ENCODE measurements at regions not wholly inside any gene's neighbourhood (a gene's known extent, or its start where the extent isn't known, plus 50 kb on each side); places are given as distances from the start of the nearest gene placed in this dataset.

DNA sequence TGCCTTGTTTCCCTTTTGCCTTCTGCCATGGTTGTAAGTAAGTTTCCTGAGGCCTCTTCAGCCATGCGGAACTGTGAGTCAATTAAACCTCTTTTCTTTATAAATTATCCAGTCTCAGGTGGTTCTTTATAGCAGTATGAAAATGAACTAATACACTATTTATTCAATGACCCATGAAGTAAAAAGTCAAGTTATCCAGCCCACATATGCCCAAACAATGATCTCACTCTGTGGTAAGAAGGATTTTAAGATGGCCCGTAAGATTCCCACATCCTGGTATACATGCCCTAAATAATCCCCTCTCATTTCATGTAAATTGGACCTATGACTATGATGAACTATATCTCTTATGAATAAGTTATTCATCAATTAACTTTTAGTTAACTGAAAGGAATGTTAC is 1008.3 kb upstream of the B3GALT2 start:
- no peak for ATAC-seq (ENCODE audit: insufficient read depth, low FRiP score)
- 94 to 95% methylated on average over 2 of the region's 2 CpGs for WGBS, 2 donors

DNA sequence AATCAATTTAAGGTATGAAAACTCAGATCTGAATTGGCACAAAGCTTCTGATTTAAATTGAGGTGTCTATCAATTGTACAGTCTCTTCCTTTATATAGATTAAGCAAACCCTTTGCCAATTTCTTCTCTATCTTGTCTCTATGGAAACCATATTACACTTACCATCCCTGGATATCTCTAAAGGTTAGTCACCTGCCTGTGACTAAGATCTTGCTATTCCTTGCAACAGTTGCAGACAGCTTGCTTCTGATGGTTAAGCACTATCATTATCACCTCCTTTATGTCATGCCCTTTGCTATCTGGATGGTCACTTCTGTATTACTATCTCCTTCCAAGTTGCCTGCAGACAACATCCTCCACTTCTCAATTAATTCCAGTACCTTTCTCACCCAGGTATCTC is 998.6 kb upstream of the B3GALT2 start:
- no peak overlapping the region for H3K4me3 ChIP-seq
- no peaks in the 10 kb centered on the region for H3K36me3 ChIP-seq (ENCODE audit: control insufficient read depth in 4 of 4, insufficient read depth in 4 of 4, low read length in 4 of 4)
- peaks cover 0 to 2% (median 0%) of the 10 kb centered on the region in 4 donors for H3K9me3 ChIP-seq (ENCODE audit: control insufficient read depth in 4 of 4, insufficient read depth in 3 of 4, low read length in 3 of 4)
- H3K27me3 ChIP-seq (ENCODE audit: control insufficient read depth in 3 of 3, insufficient read depth in 3 of 3, low read length in 2 of 3) = no peaks in the 10 kb centered on the region
- H3K9ac ChIP-seq (ENCODE audit: insufficient read depth in 1 of 2, low read length in 2 of 2) = no peak overlapping the region
- ATAC-seq (ENCODE audit: insufficient read depth, low FRiP score) = no peak
- DNase-seq = no peak
- no peak overlapping the region for H3K27ac ChIP-seq (ENCODE audit: low read depth in 1 of 2, low read length in 1 of 2)
- TF ChIP-seq, protein P1, sequence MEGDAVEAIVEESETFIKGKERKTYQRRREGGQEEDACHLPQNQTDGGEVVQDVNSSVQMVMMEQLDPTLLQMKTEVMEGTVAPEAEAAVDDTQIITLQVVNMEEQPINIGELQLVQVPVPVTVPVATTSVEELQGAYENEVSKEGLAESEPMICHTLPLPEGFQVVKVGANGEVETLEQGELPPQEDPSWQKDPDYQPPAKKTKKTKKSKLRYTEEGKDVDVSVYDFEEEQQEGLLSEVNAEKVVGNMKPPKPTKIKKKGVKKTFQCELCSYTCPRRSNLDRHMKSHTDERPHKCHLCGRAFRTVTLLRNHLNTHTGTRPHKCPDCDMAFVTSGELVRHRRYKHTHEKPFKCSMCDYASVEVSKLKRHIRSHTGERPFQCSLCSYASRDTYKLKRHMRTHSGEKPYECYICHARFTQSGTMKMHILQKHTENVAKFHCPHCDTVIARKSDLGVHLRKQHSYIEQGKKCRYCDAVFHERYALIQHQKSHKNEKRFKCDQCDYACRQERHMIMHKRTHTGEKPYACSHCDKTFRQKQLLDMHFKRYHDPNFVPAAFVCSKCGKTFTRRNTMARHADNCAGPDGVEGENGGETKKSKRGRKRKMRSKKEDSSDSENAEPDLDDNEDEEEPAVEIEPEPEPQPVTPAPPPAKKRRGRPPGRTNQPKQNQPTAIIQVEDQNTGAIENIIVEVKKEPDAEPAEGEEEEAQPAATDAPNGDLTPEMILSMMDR (IDR thresholded peaks at IDR 0.05; ENCODE audit: control extremely low read depth, extremely low read depth) = no peak
- no peaks in the 10 kb centered on the region for H3K4me1 ChIP-seq (ENCODE audit: control insufficient read depth in 5 of 5, insufficient read depth in 5 of 5, low read length in 5 of 5)

More for the DNA sequence above, 1008.3 kb upstream of the B3GALT2 start:
- Histone ChIP-seq H3K27ac (ENCODE audit: low read depth in 1 of 2, low read length in 1 of 2) (no peak overlapping the region), H3K9ac (ENCODE audit: insufficient read depth in 1 of 2, low read length in 2 of 2) (no peak overlapping the region), H3K4me1 (ENCODE audit: control insufficient read depth in 5 of 5, insufficient read depth in 5 of 5, low read length in 5 of 5) (no peaks in the 10 kb centered on the region), H3K27me3 (ENCODE audit: control insufficient read depth in 3 of 3, insufficient read depth in 3 of 3, low read length in 2 of 3) (no peaks in the 10 kb centered on the region), H3K36me3 (ENCODE audit: control insufficient read depth in 4 of 4, insufficient read depth in 4 of 4, low read length in 4 of 4) (no peaks in the 10 kb centered on the region), H3K9me3 (ENCODE audit: control insufficient read depth in 4 of 4, insufficient read depth in 3 of 4, low read length in 3 of 4) (no peaks in the 10 kb centered on the region), H3K4me3 (no peak overlapping the region)
- TF ChIP-seq, protein P1 (IDR thresholded peaks at IDR 0.05; ENCODE audit: control extremely low read depth, extremely low read depth) = no peak
- no peak for DNase-seq

DNA sequence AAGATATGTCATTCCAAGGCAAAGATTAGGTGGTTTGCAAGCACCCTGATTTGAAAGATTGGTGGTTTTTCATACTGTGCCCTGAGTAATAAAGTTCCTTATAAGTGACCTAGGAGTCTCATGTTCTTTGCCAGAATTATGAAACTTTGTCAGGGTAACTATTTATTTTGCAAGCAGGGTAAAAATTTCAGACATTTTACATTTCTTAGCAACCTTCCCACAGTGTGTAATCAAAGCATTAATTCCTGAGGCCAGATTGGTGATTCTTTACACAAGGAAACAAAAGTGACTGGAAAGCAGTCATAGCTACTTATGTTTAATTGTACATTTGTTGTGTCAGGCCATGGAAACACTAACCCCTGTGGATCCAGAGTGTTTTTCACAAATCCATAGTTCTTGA is 998.0 kb upstream of the B3GALT2 start:
- no peaks in the 10 kb centered on the region for H3K4me1 ChIP-seq (ENCODE audit: control insufficient read depth in 5 of 5, insufficient read depth in 5 of 5, low read length in 5 of 5)
- H3K9ac ChIP-seq (ENCODE audit: insufficient read depth in 1 of 2, low read length in 2 of 2) = no peak overlapping the region
- no peak overlapping the region for H3K27ac ChIP-seq (ENCODE audit: low read depth in 1 of 2, low read length in 1 of 2)
- H3K4me3 ChIP-seq = no peak overlapping the region
- H3K9me3 ChIP-seq (ENCODE audit: control insufficient read depth in 4 of 4, insufficient read depth in 3 of 4, low read length in 3 of 4) = peaks cover 0 to 2% (median 0%) of the 10 kb centered on the region in 4 donors
- peak in 1 of 3 donors; percentile 7 for DNase-seq
- H3K36me3 ChIP-seq (ENCODE audit: control insufficient read depth in 4 of 4, insufficient read depth in 4 of 4, low read length in 4 of 4) = no peaks in the 10 kb centered on the region
- ATAC-seq (ENCODE audit: insufficient read depth, low FRiP score) = no peak
- no peaks in the 10 kb centered on the region for H3K27me3 ChIP-seq (ENCODE audit: control insufficient read depth in 3 of 3, insufficient read depth in 3 of 3, low read length in 2 of 3)
- TF ChIP-seq, protein P1 (IDR thresholded peaks at IDR 0.05; ENCODE audit: control extremely low read depth, extremely low read depth) = no peak

DNA sequence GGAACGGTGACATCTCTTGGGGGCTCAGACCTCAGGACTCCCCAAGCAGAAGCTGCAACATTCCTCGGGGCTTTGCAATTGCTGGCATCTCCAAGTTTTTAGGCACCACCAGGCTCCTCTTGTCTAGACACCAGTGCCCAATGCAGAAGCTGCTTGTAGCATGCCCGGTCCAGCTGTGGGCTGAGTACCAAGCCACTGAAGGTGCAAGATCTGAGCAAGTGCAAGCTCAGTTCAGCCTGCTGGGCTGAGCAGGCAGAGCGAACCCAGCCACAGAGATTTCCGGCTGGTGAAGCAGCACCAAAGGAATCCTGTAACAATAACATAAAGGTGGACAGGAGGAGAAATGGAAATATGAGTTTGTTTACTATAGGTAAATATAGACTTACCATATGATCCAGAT is 995.4 kb upstream of the B3GALT2 start:
- 93 to 95% methylated on average over 5 of the region's 5 CpGs for WGBS, 2 donors
- H3K27ac ChIP-seq (ENCODE audit: low read depth in 1 of 2, low read length in 1 of 2) = no peak overlapping the region
- TF ChIP-seq, protein P1 (IDR thresholded peaks at IDR 0.05; ENCODE audit: control extremely low read depth, extremely low read depth) = no peak
- DNase-seq = no peak
- no peaks in the 10 kb centered on the region for H3K36me3 ChIP-seq (ENCODE audit: control insufficient read depth in 4 of 4, insufficient read depth in 4 of 4, low read length in 4 of 4)
- H3K9ac ChIP-seq (ENCODE audit: insufficient read depth in 1 of 2, low read length in 2 of 2) = no peak overlapping the region
- no peak overlapping the region for H3K4me3 ChIP-seq
- H3K4me1 ChIP-seq (ENCODE audit: control insufficient read depth in 5 of 5, insufficient read depth in 5 of 5, low read length in 5 of 5) = no peaks in the 10 kb centered on the region
- no peak for ATAC-seq (ENCODE audit: insufficient read depth, low FRiP score)
- peaks cover 0 to 2% (median 0%) of the 10 kb centered on the region in 4 donors for H3K9me3 ChIP-seq (ENCODE audit: control insufficient read depth in 4 of 4, insufficient read depth in 3 of 4, low read length in 3 of 4)
- H3K27me3 ChIP-seq (ENCODE audit: control insufficient read depth in 3 of 3, insufficient read depth in 3 of 3, low read length in 2 of 3) = no peaks in the 10 kb centered on the region

All from lung (tissue), 11 donors.